Epithelial cell of prostate (primary cell): ENCODE measurements at regions not wholly inside any gene's neighbourhood (a gene's known extent, or its start where the extent isn't known, plus 50 kb on each side); places are given as distances from the start of the nearest gene placed in this dataset.
"Not testable (repeated sequence)": the region's sequence is repeated elsewhere in the genome, so short reads cannot be mapped to it uniquely, and the experiment has no call there.

Experiments used
- DNase-seq: peaks from one replicate; pipeline ENCODE4 v3.0.0-alpha.2; 2011; ENCODE audit warnings: low read depth, low spot score
- H3K27ac ChIP-seq: fragments of 450-650 bp; 2 replicates; pipeline ENCODE4 v1.5.1; 2017; ENCODE audit warnings: mild to moderate bottlenecking

DNA sequence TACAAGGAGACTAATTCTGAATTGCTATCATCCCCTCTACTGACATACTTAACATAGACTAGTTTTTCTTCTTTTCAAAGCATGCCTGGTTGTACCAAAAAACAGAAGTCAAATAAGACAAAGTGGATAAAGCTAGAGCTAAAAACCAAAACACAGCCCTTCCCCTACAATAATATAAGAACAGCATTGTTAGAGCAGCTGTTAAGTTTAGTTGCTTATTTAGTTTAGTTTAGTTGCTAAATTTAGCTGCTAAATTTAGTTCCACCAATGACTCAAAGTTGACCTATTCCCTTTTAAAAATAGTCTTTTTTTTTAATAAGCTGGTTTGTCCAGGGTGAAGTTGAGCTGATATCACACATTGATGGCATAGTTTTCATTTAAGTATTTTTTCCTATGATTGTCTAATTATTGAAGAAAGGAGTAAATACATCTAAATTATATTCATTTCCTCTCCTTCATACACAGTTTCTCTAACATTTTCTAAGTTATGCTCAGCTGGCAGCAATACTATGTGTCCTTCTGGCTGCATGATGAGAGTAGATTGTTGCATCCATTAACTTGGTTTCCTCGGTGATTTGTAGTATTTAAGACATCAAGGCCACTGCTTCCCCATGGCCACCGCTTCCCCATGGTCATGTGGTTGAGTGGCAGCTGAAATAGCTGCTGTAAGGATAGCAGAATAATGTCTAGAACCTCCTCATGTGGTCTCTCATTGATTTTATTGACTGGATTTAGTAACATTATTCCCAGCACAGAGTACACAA is 718.6 kb upstream of the NECTIN3 start:
- H3K27ac ChIP-seq = no peak overlapping the region
- DNase-seq = no peak

DNA sequence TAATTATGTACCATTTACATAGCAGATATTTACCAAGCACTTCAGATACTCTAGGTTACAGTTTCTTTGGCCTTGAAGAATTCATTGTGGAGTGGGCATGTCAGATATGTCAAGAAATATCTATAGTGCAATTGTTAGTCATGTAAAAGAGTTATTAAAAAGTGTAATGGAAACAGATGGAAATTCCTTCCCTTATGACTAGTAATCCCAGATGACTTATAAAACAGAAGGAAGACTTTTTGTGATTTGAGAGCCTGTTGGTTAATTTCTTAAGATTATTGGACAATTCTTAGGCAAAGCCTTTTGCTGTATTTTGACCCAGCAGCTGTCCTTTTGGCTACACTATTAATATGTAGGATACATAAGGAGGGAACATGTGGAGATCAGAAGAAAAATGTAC is 708.9 kb upstream of the NECTIN3 start:
- H3K27ac ChIP-seq = no peak overlapping the region
- no peak for DNase-seq

DNA sequence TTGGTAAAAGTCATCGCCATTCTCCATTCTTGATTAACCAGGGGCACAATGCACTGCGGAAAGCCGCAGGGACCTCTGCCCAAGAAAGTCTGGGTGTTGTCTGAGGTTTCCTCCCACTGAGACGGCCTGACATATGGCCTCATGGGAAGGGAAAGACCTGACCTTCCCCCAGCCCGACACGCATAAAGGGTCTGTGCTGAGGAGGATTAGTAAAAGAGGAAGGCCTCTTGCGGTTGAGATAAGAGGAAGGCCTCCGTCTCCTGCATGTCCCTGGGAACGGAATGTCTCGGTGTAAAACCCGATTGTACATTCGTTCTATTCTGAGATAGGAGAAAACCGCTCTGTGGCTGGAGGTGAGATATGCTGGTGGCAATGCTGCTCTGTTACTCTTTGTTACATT is 704.3 kb upstream of the NECTIN3 start:
- not testable (repeated sequence) for H3K27ac ChIP-seq, DNase-seq

DNA sequence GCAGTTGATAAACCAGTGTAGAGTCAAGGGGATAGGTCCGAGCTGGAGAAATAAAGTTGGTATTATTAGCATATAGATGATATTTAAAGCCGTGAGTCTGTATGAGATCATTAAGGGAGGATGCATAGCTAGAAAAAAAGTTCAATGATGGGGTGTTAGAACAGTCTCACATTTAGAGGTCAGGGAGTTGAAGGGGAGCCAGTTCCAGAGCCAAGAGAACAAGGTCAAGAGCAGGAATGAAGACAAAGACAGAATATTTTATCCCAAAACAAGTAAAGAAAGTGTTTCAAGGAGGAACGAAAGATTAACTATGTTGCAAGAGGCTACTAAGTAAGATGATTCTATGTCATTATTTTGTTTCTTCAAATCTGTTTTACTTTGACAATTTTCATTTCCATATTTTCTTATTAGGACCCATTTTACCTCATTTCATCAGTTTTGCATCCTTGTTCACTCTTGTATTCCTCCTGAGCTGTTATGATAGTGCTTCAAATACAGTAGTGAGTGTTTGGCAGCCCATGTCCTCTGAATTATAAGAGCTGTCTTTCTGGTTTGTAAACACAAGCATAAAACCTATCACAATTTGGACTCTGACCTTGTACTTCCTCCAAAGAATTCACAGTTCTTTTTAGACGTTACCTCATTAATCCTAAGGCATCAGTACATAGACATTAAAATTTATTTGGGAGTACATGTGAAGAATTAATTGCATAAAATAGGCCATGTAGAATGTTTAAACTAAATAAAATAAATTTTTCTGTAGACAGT is 695.7 kb upstream of the NECTIN3 start:
- no peak for DNase-seq
- H3K27ac ChIP-seq = no peak overlapping the region

DNA sequence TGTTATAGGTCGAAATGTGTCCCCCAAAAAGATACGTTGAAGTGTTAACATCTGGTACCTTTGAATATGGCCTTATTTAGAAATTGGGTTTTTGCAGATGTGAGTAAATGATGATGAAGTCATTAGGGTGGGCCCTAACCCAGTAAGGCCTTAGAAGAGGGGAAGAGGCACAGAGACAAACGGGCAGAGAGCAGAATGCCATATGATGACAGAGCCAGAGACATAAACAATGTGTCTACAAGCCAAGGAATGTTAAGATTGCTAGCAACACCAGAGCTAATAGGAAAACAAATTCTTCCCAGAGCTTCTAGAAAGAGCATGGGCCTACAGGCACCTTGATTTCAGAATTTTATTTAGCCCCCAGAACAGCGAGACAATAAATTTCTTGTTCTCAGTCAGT is 693.1 kb upstream of the NECTIN3 start:
- no peak for DNase-seq
- no peak overlapping the region for H3K27ac ChIP-seq

DNA sequence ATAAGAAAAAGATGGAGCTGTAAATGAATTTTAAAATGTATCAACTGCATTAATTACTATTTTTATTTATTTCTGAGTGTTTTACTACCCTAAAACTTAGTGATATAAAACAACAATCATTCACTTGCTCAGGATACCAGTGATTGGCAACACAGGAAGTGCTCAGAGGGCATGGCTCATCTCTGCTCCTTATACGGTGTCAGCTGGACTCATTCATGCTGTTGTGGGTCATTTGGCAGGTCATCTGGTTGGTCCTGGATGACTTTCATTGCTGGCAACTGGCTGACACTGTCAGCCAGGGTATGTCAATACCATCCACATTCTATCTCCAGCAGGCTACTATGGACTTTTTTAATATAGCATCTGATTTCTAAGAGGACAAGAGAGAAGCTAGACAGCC is 689.6 kb upstream of the NECTIN3 start:
- DNase-seq = no peak
- H3K27ac ChIP-seq = no peak overlapping the region

DNA sequence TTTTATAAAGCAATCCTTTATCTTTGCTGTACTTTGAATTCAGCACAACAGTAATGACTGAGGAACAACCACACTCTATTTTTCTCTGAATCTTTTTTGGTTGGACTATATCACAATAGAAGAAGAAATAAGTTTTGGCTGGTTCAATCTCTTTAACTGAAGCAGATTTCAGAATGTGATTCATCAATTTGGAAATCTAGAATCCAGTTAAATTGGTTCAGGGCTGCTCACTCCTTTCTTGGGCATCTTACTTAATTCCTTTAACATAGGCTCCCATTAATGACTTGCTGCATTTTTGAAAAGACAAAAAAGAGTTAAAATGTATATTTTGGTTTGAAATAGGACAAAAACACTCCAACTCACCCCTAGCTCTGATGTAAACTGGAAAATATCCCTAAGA is 688.3 kb upstream of the NECTIN3 start:
- DNase-seq = no peak
- no peak overlapping the region for H3K27ac ChIP-seq

DNA sequence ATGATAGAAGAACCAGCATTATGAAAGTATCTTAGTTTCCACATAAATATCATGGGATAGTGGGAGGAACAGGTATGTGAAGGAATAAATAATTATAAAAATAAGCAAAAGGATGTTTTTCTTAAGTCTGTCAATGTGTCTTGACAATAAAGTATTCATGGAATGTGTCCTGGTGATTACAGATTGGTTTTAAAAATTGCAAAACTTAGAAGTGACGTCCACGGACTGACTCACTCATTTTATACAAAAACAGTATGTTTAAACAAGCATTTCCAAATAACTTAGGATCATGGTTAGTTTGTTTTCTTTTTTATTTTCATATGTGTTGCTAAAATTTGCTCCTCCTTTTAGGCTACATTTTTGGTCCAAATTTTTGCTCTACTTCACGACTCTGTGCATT is 687.0 kb upstream of the NECTIN3 start:
- no peak for DNase-seq
- H3K27ac ChIP-seq = no peak overlapping the region

DNA sequence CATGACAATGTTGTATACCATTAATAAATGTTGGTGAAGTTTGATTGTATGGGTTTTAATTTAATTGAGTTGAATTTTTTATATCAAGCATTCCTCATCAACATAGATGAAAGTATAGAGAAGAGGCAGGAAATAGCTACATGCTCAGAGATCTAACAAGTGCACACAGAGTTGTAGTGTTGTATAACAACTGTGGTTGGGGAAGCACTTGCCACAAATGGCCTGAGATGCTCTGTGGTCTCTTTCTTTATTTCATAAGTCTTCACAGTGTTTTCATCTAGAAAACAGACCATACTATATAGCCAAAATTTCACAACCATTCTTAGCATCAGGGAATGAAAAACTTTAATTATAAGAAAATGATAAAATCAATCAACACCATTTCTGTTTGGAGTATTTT is 682.6 kb upstream of the NECTIN3 start:
- DNase-seq = no peak
- H3K27ac ChIP-seq = no peak overlapping the region

DNA sequence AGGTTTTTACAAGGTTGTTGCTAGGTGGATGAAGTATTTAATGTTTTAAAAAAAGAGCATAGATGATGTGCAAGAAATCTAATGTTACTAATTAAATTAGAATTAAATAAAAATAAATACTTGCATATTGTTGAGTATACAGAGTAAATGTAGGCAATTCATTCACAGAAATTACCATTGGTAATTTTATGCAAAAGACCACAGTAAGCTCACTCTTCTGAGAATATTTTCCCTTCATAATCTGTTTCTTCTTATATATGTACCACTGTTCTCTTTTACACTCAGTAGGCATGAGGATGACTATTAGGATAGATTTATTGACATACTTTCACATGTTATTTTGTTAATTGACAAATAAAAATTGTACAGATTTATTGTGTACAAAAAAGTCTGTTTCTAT is 681.2 kb upstream of the NECTIN3 start:
- H3K27ac ChIP-seq = no peak overlapping the region
- no peak for DNase-seq

DNA sequence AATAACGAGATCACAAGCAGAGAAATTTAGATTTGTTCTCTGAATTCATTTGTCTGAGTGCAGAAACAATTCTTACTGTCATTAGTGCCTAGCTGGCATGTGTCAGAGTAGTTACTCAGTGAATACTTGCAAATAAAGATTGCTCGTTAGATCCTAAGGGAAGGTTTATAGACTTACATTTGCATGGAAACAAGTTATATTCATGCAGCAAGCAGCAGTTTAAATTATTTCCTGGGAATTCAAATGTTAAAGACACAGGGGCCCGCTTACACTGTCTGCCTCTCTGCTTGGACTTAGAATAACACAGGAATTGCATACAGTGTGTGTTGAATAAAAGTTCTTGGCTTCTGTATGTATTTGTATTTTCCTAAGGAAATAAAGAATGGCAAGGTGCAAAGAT is 680.6 kb upstream of the NECTIN3 start:
- DNase-seq = no peak
- H3K27ac ChIP-seq = no peak overlapping the region

DNA sequence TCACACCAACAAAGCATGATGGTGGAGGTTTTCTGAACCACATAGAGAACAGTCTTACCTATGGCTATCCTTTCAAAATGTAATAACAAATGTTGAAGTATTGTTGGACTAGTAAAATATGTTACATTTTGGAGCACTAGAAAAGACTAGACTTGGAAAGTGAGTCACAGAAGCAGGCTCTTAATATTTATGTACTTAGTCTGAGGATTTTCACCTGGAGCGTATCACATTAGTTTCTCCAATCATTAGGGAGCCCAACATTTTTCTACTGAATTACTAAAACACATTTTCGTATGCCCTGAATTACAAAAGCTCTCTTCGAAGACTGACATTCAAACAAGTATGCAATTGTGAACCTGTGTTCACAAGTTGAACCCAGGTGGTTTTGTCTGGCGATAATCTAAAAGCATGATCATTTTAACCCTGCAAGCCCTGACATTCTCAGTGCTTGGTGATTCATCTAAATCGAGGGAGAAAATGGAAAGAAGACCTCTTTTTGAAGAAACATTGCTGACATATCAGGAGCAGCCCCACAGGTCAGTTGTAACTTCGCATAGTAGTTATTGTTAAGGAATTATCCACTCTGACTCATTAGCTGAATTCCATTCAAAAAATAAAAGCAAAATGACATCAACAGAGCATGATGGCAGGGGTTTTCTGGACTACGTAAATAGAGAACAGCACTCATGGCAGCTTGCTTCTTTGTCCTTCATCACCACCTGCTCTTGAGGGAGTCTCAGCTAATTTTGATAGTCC is 679.8 kb upstream of the NECTIN3 start:
- no peak for DNase-seq
- H3K27ac ChIP-seq = no peak overlapping the region

DNA sequence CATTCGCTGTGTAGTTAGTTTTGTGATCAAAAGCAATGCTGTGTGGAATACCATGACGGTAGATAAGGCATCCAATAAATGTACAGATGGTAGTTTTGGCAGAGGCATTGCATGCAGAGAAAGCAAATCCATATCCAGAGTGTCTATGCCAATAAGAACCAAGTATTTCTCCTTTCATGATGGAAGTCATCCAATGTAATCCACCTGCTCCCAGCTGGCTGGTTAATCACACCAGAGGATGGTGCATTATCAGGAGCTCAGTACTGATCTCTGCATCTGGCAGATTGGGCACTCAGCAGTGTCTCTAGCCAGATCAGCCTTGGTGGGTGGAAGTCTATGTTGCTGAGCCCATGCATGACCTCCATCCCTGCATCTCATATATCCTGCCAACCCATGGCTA is 677.7 kb upstream of the NECTIN3 start:
- no peak for DNase-seq
- H3K27ac ChIP-seq = no peak overlapping the region

DNA sequence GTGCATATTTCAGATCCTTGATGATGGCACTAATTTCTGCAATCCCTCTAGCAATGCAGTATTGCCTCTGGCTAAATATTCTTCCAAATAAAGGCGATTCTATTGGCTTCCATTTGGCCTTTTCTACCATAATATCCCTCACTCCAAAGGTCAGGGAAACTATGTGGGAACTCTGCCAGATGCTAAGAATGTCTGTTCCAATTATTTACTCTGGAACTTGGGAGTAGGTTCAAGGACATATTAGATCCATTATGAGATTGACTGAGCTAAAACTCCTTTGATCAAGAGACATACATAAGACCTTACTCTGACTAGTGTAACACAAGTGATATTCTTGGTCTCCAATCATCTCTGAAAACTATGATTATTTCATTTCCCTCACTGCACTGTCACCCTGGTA is 674.5 kb upstream of the NECTIN3 start:
- H3K27ac ChIP-seq = no peak overlapping the region
- DNase-seq = no peak

DNA sequence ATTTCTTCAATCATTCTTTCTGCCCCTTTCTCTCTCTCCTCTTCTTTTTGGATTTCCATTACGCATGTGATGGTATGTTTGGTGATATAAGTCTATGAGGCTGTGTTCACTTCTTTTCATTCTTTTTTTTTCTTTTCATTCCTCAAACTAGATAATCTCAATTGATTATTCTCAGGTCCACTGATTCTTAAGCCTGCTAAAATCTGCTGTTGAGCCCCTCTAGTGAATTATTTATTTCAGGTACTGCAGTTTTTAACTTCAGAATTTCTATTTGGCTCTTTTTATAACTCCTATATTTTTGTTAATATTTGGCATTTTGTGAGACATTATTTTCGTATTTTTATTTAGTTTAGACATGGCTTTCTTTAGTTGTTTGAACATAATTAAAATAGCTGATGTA is 671.3 kb upstream of the NECTIN3 start:
- H3K27ac ChIP-seq = no peak overlapping the region
- no peak for DNase-seq

DNA sequence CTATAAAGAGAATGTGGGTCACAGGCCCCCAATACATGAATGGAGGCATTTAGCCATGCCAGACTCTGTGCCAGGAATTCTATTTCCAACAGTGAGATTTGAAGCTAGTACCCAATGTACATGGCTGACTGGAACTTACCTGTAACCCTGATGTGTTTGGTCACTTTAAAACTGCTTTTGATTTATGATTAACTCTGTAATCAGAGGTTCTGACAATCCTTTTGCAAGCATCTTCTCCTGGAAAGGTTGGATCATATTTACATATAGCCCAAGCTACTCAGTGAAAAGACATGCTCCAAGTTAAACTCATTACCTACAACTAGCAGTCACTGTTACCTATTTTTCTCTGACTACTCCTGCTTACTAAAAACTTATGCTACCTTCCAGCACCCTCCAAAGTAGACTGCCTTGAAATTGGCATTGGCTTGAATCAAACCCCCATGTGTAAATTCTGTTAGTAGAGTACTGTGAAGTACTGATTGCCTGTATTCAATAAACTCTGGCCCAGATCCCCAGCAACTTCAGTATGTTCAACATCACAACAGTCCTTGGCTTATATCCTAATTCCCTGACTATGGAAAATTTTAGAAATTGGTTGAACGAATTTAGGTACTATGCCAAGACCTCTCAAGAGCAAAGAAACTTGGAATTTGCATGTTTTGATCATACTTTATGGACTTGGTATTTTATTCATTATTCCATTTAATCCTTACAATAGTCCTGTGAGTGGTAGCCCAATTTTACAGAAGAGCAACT is 665.6 kb upstream of the NECTIN3 start:
- no peak for DNase-seq
- H3K27ac ChIP-seq = no peak overlapping the region

DNA sequence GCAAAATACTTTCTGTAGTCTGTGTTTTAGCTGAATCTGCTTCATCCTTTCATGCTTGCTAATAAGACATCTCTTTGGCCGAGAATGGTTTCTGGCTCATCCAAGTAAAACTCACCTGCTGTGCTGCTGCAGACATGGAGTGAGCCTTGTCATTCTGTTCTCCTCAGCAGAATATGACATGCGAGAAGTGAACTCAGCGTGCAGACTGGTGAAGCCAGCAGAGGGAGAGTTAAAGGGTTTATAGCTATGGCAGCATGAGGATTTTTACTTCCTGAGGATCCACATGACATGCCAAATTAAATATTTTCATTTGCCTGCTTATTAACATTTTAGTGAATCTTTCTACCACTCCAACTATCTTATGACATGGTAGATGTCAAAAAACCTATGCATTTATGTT is 658.4 kb upstream of the NECTIN3 start:
- peak overlapping the region; percentile 87 for H3K27ac ChIP-seq
- DNase-seq = no peak

DNA sequence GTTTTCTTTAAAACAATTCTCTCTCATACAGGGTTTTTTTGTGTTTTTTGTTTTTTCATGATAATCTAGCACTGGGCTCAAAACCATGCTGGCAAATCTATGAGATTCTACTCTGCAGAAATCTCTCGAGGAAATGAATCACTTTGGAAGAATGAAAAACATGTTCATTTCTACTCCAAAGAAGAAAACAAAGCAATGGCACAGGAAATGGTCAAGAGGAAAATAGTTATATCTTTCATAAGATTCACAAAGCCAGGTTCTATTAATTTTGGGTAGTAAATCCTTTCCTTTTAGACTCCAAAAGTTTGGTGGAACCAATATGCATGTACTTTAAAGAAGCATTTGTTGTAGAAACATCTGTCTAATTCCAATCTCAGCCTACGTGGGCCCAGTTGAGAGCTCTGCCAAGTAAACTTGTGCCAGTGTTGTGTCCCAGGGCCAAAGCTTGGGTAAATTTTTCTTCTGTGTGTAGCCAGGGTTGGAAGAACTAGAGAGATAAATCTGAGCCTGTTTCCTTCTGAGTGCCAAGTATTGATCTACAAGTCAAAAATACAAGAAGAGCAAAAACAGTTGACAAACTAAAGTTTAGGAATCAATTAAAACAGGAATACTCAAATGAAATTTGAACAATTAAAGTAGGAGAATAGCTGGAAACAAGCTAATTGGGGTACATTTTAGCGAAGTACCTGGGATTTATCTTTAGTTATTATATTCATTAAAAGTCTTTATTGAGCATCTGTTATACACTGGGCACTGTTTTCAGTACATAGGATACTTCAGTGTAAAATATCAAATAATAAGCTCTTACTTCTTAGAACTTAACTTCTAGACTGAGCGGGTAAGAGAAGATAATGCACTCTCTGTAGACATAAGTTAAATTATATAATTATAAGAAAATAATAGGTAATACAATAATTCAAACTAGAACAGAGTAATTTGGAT is 657.5 kb upstream of the NECTIN3 start:
- no peak for DNase-seq

DNA sequence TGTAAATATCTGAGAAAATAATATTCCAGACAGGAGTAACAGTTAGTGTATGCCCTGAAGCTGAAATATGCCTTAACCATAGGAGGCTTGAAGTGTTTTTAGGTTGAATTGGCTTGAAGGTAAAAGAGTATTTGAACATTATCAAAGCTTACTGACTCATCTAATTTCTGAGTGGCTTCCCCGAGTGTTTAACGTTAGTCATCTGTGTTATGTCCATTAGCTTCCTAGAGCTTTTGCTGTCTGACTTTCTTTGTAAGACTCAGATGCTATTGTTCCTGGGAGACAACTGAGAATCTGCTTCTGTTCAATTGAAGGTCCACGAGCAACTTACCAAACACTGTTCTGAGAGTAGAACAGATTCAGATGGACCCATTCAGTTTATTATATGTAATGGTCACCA is 656.8 kb upstream of the NECTIN3 start:
- peak; percentile 14 for DNase-seq
- peak overlapping the region; percentile 87 for H3K27ac ChIP-seq

More for the DNA sequence above, 657.5 kb upstream of the NECTIN3 start:
- H3K27ac ChIP-seq = peak overlapping the region; percentile 87
